ENCODE measurements at regions not wholly inside any gene's neighbourhood (a gene's known extent, or its start where the extent isn't known, plus 50 kb on each side); places are given as distances from the start of the nearest gene placed in this dataset.

DNA sequence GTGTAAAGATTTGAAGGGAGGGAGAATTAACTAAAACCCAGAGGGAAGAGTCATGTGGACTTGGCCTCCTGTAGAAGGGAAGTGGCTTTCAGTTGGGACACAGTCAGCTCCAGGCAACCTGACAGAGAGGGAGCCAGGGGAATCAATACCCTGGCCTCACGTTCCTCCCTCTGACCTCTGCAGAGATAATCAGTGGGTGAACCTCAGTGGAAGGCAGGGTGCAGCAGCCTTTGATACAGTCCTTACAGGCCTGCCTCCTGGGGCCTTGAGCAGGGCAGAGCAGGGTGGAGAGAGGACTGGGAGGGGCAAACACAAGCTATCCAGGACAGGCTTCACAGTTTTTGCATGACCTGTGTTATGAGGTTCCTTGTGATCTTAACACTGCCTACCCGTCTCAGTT lies 61.9 kb upstream of the GPBP1 start:
- no peak overlapping the region for H3K4me3 ChIP-seq (ENCODE audit: low read depth, low read length, poor library complexity, severe bottlenecking)
- H3K9me2 ChIP-seq (ENCODE audit: low read depth, low read length) = no peaks in the 10 kb centered on the region
- H3K9me3 ChIP-seq (ENCODE audit: low read length) = no peaks in the 10 kb centered on the region
- no peak overlapping the region for H3K27ac ChIP-seq (ENCODE audit: low read depth, low read length, poor library complexity, severe bottlenecking)
- no peaks in the 10 kb centered on the region for H3K4me1 ChIP-seq (ENCODE audit: insufficient read depth, low read length, severe bottlenecking)
- H3K9ac ChIP-seq (ENCODE audit: low read length) = no peak overlapping the region
- H3F3A ChIP-seq (ENCODE audit: insufficient read depth, low read length) = no peaks in the 10 kb centered on the region
- H3K79me2 ChIP-seq (ENCODE audit: insufficient read depth, low read length) = no peaks in the 10 kb centered on the region
- H2AFZ ChIP-seq (ENCODE audit: low read length) = no peak overlapping the region
- H3K36me3 ChIP-seq (ENCODE audit: insufficient read depth, low read length) = no peaks in the 10 kb centered on the region
- H3K4me2 ChIP-seq (ENCODE audit: low read length) = no peak overlapping the region
- no peak for TF ChIP-seq EZH2 (IDR thresholded peaks at IDR 0.05; ENCODE audit: borderline replicate concordance, low read length)
- TF ChIP-seq, protein P1, sequence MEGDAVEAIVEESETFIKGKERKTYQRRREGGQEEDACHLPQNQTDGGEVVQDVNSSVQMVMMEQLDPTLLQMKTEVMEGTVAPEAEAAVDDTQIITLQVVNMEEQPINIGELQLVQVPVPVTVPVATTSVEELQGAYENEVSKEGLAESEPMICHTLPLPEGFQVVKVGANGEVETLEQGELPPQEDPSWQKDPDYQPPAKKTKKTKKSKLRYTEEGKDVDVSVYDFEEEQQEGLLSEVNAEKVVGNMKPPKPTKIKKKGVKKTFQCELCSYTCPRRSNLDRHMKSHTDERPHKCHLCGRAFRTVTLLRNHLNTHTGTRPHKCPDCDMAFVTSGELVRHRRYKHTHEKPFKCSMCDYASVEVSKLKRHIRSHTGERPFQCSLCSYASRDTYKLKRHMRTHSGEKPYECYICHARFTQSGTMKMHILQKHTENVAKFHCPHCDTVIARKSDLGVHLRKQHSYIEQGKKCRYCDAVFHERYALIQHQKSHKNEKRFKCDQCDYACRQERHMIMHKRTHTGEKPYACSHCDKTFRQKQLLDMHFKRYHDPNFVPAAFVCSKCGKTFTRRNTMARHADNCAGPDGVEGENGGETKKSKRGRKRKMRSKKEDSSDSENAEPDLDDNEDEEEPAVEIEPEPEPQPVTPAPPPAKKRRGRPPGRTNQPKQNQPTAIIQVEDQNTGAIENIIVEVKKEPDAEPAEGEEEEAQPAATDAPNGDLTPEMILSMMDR (IDR thresholded peaks at IDR 0.05; ENCODE audit: low read length) = no peak
- no peaks in the 10 kb centered on the region for H4K20me1 ChIP-seq (ENCODE audit: insufficient read depth, low read length)
- no peaks in the 10 kb centered on the region for H3K27me3 ChIP-seq (ENCODE audit: insufficient read depth, low read length)

DNA sequence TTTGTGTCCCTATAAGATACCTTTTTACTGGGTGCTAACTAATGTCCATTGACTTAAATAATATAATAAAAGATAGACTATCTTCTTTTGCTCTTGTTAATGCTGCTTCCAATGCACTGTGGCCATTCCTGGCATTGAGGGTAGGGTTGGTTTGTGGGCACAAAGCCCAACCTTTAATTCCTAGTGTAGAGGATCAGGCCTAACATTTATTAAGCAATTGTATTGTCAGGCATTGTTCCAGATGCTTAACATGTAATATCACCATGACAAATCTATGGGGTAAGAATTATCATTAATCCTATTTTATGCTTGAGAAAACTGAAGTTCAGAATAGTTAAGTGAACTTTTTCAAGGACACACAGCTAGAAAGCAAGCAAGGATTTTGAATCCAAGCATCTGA lies 60.4 kb upstream of the GPBP1 start:
- H2AFZ ChIP-seq (ENCODE audit: low read length) = no peak overlapping the region

DNA sequence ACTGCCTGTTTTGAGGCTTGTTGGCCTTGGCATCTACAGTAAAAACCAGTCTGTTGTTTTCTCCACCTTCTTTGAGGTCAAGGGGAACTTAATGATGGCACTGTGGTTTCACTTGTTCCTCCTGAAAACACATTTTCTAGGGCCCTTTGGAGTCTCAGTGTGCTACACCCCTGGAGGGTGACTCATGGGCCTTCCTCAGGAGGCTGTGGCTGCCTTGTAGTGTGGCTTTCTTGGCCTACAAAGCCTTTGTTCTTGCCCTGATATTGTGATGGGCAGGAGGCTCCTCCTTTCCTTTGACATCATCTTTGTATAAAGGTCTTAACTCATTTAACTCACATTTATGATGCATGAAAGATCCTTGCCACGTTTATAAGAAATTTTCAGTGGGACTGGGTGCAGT lies 56.3 kb upstream of the GPBP1 start:
- H3K9me3 ChIP-seq (ENCODE audit: low read length) = no peaks in the 10 kb centered on the region
- no peaks in the 10 kb centered on the region for H4K20me1 ChIP-seq (ENCODE audit: insufficient read depth, low read length)
- H3K79me2 ChIP-seq (ENCODE audit: insufficient read depth, low read length) = no peaks in the 10 kb centered on the region
- H3K4me3 ChIP-seq (ENCODE audit: low read depth, low read length, poor library complexity, severe bottlenecking) = no peak overlapping the region
- H3K27me3 ChIP-seq (ENCODE audit: insufficient read depth, low read length) = no peaks in the 10 kb centered on the region
- no peak overlapping the region for H3K4me2 ChIP-seq (ENCODE audit: low read length)
- H3K36me3 ChIP-seq (ENCODE audit: insufficient read depth, low read length) = no peaks in the 10 kb centered on the region
- H3K9me2 ChIP-seq (ENCODE audit: low read depth, low read length) = no peaks in the 10 kb centered on the region
- no peak overlapping the region for H3K27ac ChIP-seq (ENCODE audit: low read depth, low read length, poor library complexity, severe bottlenecking)
- no peak overlapping the region for H3K9ac ChIP-seq (ENCODE audit: low read length)
- H2AFZ ChIP-seq (ENCODE audit: low read length) = no peak overlapping the region
- TF ChIP-seq EZH2 (IDR thresholded peaks at IDR 0.05; ENCODE audit: borderline replicate concordance, low read length) = no peak
- TF ChIP-seq, protein P1 (IDR thresholded peaks at IDR 0.05; ENCODE audit: low read length) = no peak
- H3F3A ChIP-seq (ENCODE audit: insufficient read depth, low read length) = no peaks in the 10 kb centered on the region
- H3K4me1 ChIP-seq (ENCODE audit: insufficient read depth, low read length, severe bottlenecking) = no peaks in the 10 kb centered on the region

More for the DNA sequence above, 60.4 kb upstream of the GPBP1 start:
- Histone ChIP-seq H3K4me3 (ENCODE audit: low read depth, low read length, poor library complexity, severe bottlenecking) (no peak overlapping the region), H3K4me2 (ENCODE audit: low read length) (no peak overlapping the region), H3K9me3 (ENCODE audit: low read length) (no peaks in the 10 kb centered on the region), H3K4me1 (ENCODE audit: insufficient read depth, low read length, severe bottlenecking) (no peaks in the 10 kb centered on the region), H3K27me3 (ENCODE audit: insufficient read depth, low read length) (no peaks in the 10 kb centered on the region), H3K79me2 (ENCODE audit: insufficient read depth, low read length) (no peaks in the 10 kb centered on the region), H3K9me2 (ENCODE audit: low read depth, low read length) (no peaks in the 10 kb centered on the region), H4K20me1 (ENCODE audit: insufficient read depth, low read length) (no peaks in the 10 kb centered on the region), H3F3A (ENCODE audit: insufficient read depth, low read length) (no peaks in the 10 kb centered on the region), H3K27ac (ENCODE audit: low read depth, low read length, poor library complexity, severe bottlenecking) (no peak overlapping the region), H3K36me3 (ENCODE audit: insufficient read depth, low read length) (no peaks in the 10 kb centered on the region), H3K9ac (ENCODE audit: low read length) (no peak overlapping the region)
- TF ChIP-seq, protein P1 (IDR thresholded peaks at IDR 0.05; ENCODE audit: low read length) = no peak
- TF ChIP-seq EZH2 (IDR thresholded peaks at IDR 0.05; ENCODE audit: borderline replicate concordance, low read length) = no peak
